B cell (primary cell): ENCODE measurements at regions not wholly inside any gene's neighbourhood (a gene's known extent, or its start where the extent isn't known, plus 50 kb on each side); places are given as distances from the start of the nearest gene placed in this dataset.

Experiments used
- ATAC-seq: fragments of 200-7000 bp; cut with Tn5 transposase; one replicate; pipeline ENCODE4 v1.10.0; 2021; ENCODE audit warnings: low read depth, mild to moderate bottlenecking, moderate number of reproducible peaks, moderate library complexity
- CTCF ChIA-PET: fragments of 350-600 bp; sonication (Branson Sonifier 250); formaldehyde crosslinking; loops from one replicate; lab custom pipeline; 2021; ENCODE audit warnings: antibody characterized with exemption, inconsistent platforms; lab: Charles Lee
- POLR2A ChIA-PET: fragments of 350-600 bp; sonication (Branson Sonifier 250); formaldehyde crosslinking; loops from one replicate; lab custom pipeline; 2021; ENCODE audit warnings: antibody characterized with exemption; lab: Charles Lee
- DNase-seq: peaks from one replicate; pipeline ENCODE4 v3.0.0; 2013
- H2AFZ ChIP-seq: 2 replicates; pipeline ENCODE4 v1.6.1; 2012; ENCODE audit warnings: mild to moderate bottlenecking, low read depth, low read length; ENCODE audit not compliant: insufficient read depth, poor library complexity, severe bottlenecking
- H3K27ac ChIP-seq, 2 donors: 1 replicate in 1 of 2; 2 replicates in 1 of 2; pipeline ENCODE4 v1.5.1; 2012 to 2013; ENCODE audit warnings: low read length in 2 of 2, mild to moderate bottlenecking in 2 of 2, moderate library complexity in 1 of 2
- H3K27me3 ChIP-seq, 4 experiments: fragments of 200-600 bp in 1 of 4; sonication (generic) in 1 of 4; replicated peaks in 1 of 4; 1 replicate in 2 of 4; 2 replicates in 2 of 4; pipeline versions ENCODE4 v1.6.1 to v1.7.0; 2013 to 2016; ENCODE audit warnings: low read length in 3 of 4, mild to moderate bottlenecking in 2 of 4, mixed read lengths in 1 of 4, moderate library complexity in 1 of 4; ENCODE audit not compliant: insufficient read depth in 4 of 4, control insufficient read depth in 3 of 4; ENCODE audit errors: control extremely low read depth in 1 of 4
- H3K36me3 ChIP-seq, 2 experiments: replicated peaks in 1 of 2; 1 replicate in 1 of 2; 2 replicates in 1 of 2; pipeline versions ENCODE4 v1.6.1 to v1.7.1; 2013; ENCODE audit warnings: low read length in 1 of 2; ENCODE audit not compliant: insufficient read depth in 2 of 2, control insufficient read depth in 1 of 2; ENCODE audit errors: control extremely low read depth in 1 of 2, extremely low read depth in 1 of 2
- H3K4me1 ChIP-seq, 2 donors: fragments of 200-600 bp in 1 of 2; sonication (generic) in 1 of 2; 1 replicate in 1 of 2; 2 replicates in 1 of 2; pipeline versions ENCODE4 v1.5.1 to v1.6.1; 2013 to 2017; ENCODE audit warnings: low read length in 2 of 2; ENCODE audit not compliant: control insufficient read depth in 2 of 2, insufficient read depth in 2 of 2
- H3K4me2 ChIP-seq: replicated peaks from 2 replicates; pipeline ENCODE3; 2012; ENCODE audit warnings: mild to moderate bottlenecking, low read depth, low read length; ENCODE audit not compliant: poor library complexity, severe bottlenecking
- H3K4me3 ChIP-seq, 5 experiments: fragments of 200-600 bp in 1 of 5; sonication (generic) in 1 of 5; 1 replicate in 3 of 5; 2 replicates in 2 of 5; pipeline versions ENCODE4 v1.5.1 to v1.7.0; 2011 to 2016; ENCODE audit warnings: low read length in 4 of 5, mild to moderate bottlenecking in 4 of 5, low read depth in 2 of 5, control low read depth in 1 of 5, moderate library complexity in 1 of 5; ENCODE audit not compliant: insufficient read depth in 1 of 5; ENCODE audit errors: control extremely low read depth in 1 of 5, extremely low read depth in 1 of 5
- H3K79me2 ChIP-seq: fragments of 200-600 bp; sonication (generic); one replicate; pipeline ENCODE4 v1.6.0; 2016; ENCODE audit warnings: low read length; ENCODE audit not compliant: control insufficient read depth, insufficient read depth
- H3K9ac ChIP-seq: fragments of 200-600 bp; sonication (generic); 2 replicates; pipeline ENCODE4 v1.6.1; 2017; ENCODE audit warnings: mild to moderate bottlenecking, low read length, moderate library complexity
- H3K9me3 ChIP-seq, 3 donors: one replicate each; pipeline versions ENCODE4 v1.6.1 to v1.7.1; 2013; ENCODE audit warnings: low read length in 2 of 3; ENCODE audit not compliant: control insufficient read depth in 2 of 3, insufficient read depth in 1 of 3; ENCODE audit errors: control extremely low read depth in 1 of 3
- H4K20me1 ChIP-seq: 2 replicates; pipeline ENCODE4 v1.6.0; 2012; ENCODE audit warnings: mild to moderate bottlenecking, low read length; ENCODE audit not compliant: insufficient read depth, control insufficient read depth, poor library complexity, severe bottlenecking
- H3K27ac Mint-ChIP-seq: one replicate; pipeline ENCODE4 v1.8.0; 2021; ENCODE audit warnings: mixed read lengths
- H3K27me3 Mint-ChIP-seq: one replicate; pipeline ENCODE4 v1.8.0; 2021; ENCODE audit warnings: mixed read lengths
- H3K4me1 Mint-ChIP-seq: one replicate; pipeline ENCODE4 v1.8.0; 2021; ENCODE audit warnings: mixed read lengths
- H3K4me3 Mint-ChIP-seq: one replicate; pipeline ENCODE4 v1.8.0; 2021; ENCODE audit warnings: mixed read lengths
- H3K9me3 Mint-ChIP-seq: one replicate; pipeline ENCODE4 v1.8.0; 2022; ENCODE audit warnings: mixed read lengths; ENCODE audit not compliant: insufficient read depth
- EZH2 ChIP-seq: IDR thresholded peaks from 2 replicates; pipeline ENCODE4 v1.6.1; 2012; ENCODE audit warnings: borderline replicate concordance, low read depth, mild to moderate bottlenecking, moderate library complexity, low read length; ENCODE audit not compliant: insufficient read depth, poor library complexity, severe bottlenecking
- WGBS: methylation state at CpG from one replicate; pipeline ENCODE4 v1.1.5; 2013; ENCODE audit warnings: missing lambda C conversion rate; ENCODE audit not compliant: insufficient coverage; 5-methylcytosine and 5-hydroxymethylcytosine counted together
- intact Hi-C: fragments of 100-400 bp; cut with micrococcal nuclease; formaldehyde crosslinking; loops from one replicate; pipeline ENCODE4 v1.10.0; 2022
- TF ChIP-seq, protein P1 (sequence below): fragments of 200-600 bp; IDR thresholded peaks from one replicate; pipeline ENCODE4 v1.8.0; 2022; ENCODE audit warnings: antibody characterized with exemption, mild to moderate bottlenecking

DNA sequence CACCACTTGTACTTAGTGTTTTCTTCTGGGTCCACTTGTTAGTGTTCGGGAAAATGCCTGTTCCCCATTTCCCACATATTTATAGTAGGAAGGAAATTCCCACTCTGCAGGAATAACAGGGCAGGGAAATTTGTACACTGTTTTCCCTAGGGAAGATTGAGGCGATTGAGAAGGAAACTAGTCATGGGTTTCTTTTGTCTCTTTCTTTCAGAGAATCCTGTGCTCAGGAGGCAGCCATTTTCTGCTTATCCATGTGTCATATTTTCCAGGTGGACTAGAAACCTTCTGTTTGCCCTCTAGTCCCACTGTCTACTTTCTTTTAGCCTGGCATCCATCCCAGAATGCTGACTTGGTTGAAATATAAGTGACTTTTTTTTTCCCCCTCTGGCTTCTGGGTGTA is 299.1 kb upstream of the ANKRD50 start:
- Histone ChIP-seq H3K36me3 (no peaks in the 10 kb centered on the region), H2AFZ (no peak overlapping the region), H3K9me3 (no peaks in the 10 kb centered on the region), H3K9ac (no peak overlapping the region), H3K79me2 (no peaks in the 10 kb centered on the region), H3K27ac (no peak overlapping the region), H3K4me1 (no peaks in the 10 kb centered on the region), H3K27me3 (no peaks in the 10 kb centered on the region), H3K4me2 (no peak overlapping the region), H4K20me1 (no peaks in the 10 kb centered on the region), H3K4me3 (no peak overlapping the region)
- Mint-ChIP-seq H3K9me3 (no peaks in the 10 kb centered on the region), H3K27ac (no peak overlapping the region), H3K27me3 (no peaks in the 10 kb centered on the region), H3K4me3 (no peak overlapping the region), H3K4me1 (no peaks in the 10 kb centered on the region)
- no peak for TF ChIP-seq EZH2
- TF ChIP-seq, protein P1, sequence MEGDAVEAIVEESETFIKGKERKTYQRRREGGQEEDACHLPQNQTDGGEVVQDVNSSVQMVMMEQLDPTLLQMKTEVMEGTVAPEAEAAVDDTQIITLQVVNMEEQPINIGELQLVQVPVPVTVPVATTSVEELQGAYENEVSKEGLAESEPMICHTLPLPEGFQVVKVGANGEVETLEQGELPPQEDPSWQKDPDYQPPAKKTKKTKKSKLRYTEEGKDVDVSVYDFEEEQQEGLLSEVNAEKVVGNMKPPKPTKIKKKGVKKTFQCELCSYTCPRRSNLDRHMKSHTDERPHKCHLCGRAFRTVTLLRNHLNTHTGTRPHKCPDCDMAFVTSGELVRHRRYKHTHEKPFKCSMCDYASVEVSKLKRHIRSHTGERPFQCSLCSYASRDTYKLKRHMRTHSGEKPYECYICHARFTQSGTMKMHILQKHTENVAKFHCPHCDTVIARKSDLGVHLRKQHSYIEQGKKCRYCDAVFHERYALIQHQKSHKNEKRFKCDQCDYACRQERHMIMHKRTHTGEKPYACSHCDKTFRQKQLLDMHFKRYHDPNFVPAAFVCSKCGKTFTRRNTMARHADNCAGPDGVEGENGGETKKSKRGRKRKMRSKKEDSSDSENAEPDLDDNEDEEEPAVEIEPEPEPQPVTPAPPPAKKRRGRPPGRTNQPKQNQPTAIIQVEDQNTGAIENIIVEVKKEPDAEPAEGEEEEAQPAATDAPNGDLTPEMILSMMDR: no peak
- ChIA-PET CTCF (no interaction called here), POLR2A (no interaction called here)
- DNase-seq (no peak), ATAC-seq (no peak)
- no CpG with 5 or more reads among the region's 2 CpGs for WGBS
- intact Hi-C loops: no loop called here

DNA sequence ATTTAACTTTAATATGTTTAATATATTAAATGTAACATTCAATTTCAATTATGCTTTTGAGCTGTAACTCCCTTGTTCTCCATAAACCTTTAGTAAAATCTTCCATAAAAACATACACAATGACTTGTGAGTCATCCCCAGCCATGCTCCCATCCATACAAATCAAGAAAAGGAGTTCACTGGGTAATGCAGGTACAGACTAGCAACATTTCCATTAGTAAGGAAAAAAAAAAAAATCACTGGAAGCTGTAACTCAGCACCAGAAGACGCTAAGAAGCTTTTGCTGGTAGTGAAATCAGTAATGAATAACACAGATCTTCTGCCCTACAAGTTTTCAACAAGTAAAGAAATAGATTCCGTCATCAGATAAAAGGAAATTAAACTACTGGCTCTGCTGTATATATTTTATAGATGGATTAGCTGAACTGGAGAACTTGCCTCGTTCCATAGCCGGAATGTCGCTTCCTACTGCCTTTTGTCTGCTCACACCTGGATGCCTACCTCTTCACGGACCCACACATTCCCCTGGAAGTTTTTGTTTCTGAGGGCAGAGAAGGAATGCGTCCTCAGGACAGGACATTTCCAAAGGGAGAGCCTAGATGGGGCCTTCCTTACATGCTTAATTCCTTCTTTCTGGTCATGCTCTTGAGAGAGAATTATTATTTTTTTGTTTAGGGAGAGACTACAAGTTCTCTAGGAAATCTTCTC is 298.4 kb upstream of the ANKRD50 start:
- H3K27ac ChIP-seq: no peak overlapping the region
- Mint-ChIP-seq H3K4me3 (no peak overlapping the region), H3K4me1 (no peaks in the 10 kb centered on the region), H3K27me3 (no peaks in the 10 kb centered on the region), H3K9me3 (no peaks in the 10 kb centered on the region), H3K27ac (no peak overlapping the region)
- no peaks in the 10 kb centered on the region for H3K36me3 ChIP-seq
- H3K9me3 ChIP-seq: no peaks in the 10 kb centered on the region
- TF ChIP-seq EZH2: no peak
- TF ChIP-seq, protein P1: no peak
- intact Hi-C loops: no loop called here
- no peak overlapping the region for H3K4me3 ChIP-seq
- DNase-seq: no peak
- 80% methylated on average over 1 of the region's 7 CpGs for WGBS
- ChIA-PET CTCF (no interaction called here), POLR2A (no interaction called here)
- no peak for ATAC-seq
- H3K4me1 ChIP-seq: no peaks in the 10 kb centered on the region
- no peaks in the 10 kb centered on the region for H3K27me3 ChIP-seq
- no peak overlapping the region for H2AFZ ChIP-seq
- H3K9ac ChIP-seq: no peak overlapping the region
- H4K20me1 ChIP-seq: no peaks in the 10 kb centered on the region
- no peaks in the 10 kb centered on the region for H3K79me2 ChIP-seq
- H3K4me2 ChIP-seq: no peak overlapping the region
